Adrenal gland (tissue), 9 donors: ENCODE measurements at regions not wholly inside any gene's neighbourhood (a gene's known extent, or its start where the extent isn't known, plus 50 kb on each side); places are given as distances from the start of the nearest gene placed in this dataset.

ENCODE experiments used
- DNase-seq, 7 donors: peaks; one replicate each; pipeline ENCODE4 v3.0.0-alpha.2; 2019 to 2020
- H3K27ac ChIP-seq, 5 donors: fragments of 200-600 bp; sonication (generic) in 4 of 5; 1 replicate in 3 of 5; 2 replicates in 2 of 5; pipeline versions ENCODE4 v1.5.1 to v1.8.0; 2016 to 2020; ENCODE audit warnings: mild to moderate bottlenecking in 1 of 5
- H3K27me3 ChIP-seq: fragments of 200-600 bp; 2 replicates; pipeline ENCODE4 v1.8.0; 2021
- H3K36me3 ChIP-seq, 2 donors: fragments of 200-600 bp; replicated peaks in 1 of 2; 1 replicate in 1 of 2; 2 replicates in 1 of 2; pipeline versions ENCODE4 v1.5.1 to v1.8.0; 2018 to 2022
- H3K4me1 ChIP-seq, 2 donors: fragments of 200-600 bp; replicated peaks in 1 of 2; 1 replicate in 1 of 2; 2 replicates in 1 of 2; pipeline versions ENCODE4 v1.5.1 to v1.8.0; 2018 to 2021
- H3K4me3 ChIP-seq, 4 donors: fragments of 200-600 bp; sonication (generic) in 3 of 4; one replicate each; pipeline ENCODE4 v1.5.1; 2016 to 2018
- H3K9me3 ChIP-seq, 3 donors: fragments of 200-600 bp; sonication (generic) in 1 of 3; replicated peaks in 1 of 3; 1 replicate in 2 of 3; 2 replicates in 1 of 3; pipeline versions ENCODE4 v1.5.1 to v1.8.0; 2016 to 2021
- CTCF ChIP-seq, 6 experiments: fragments of 450-650 bp in 4 of 6; fragments of 200-600 bp in 2 of 6; sonication (generic) in 1 of 6; IDR thresholded peaks; 1 replicate in 5 of 6; 2 replicates in 1 of 6; pipeline versions ENCODE4 v1.5.1 to v1.8.0; 2016 to 2021; ENCODE audit warnings: antibody characterized with exemption in 6 of 6, mild to moderate bottlenecking in 2 of 6, moderate library complexity in 1 of 6
- POLR2A ChIP-seq, 2 donors: fragments of 450-650 bp; IDR thresholded peaks; one replicate each; pipeline ENCODE4 v1.6.1; 2017; ENCODE audit warnings: antibody characterized with exemption in 2 of 2, mild to moderate bottlenecking in 2 of 2, moderate library complexity in 1 of 2
- WGBS, 4 donors: extraction: QIAGEN DNeasy Blood & Tissue Kit in 2 of 4; methylation state at CpG; one replicate each; pipeline versions ENCODE4 v1.1.5 to v1.1.7; 2013 to 2017; 5-methylcytosine and 5-hydroxymethylcytosine counted together
- intact Hi-C, 2 donors: fragments of 100-400 bp; cut with DNase I; formaldehyde crosslinking; loops; one replicate each; pipeline versions ENCODE4 v1.14.1 to v1.15.0; 2022 to 2023
- donor health status: healthy with polysubstance abuse.
- donor health status: Bipolar disorder and iron deficiency.
- donor health status: DM: yes; HTN: yes; CAD: no.
- donor health status: DM: no; HTN: no; CAD: no.
- donor health status: DM: no; HTN: no; CAD: no.

GRCh38 chr20:48338717-48339116, 489.1 kb downstream of the PREX1 start:
- intact Hi-C loops: no loop called here
- TF ChIP-seq CTCF (IDR thresholded peaks at IDR 0.05) (no peak), POLR2A (IDR thresholded peaks at IDR 0.05) (no peak)
- Histone ChIP-seq H3K9me3 (no peaks in the 10 kb centered on the region), H3K4me3 (no peak overlapping the region), H3K27me3 (no peaks in the 10 kb centered on the region), H3K4me1 (peaks cover 0 to 5% of the 10 kb centered on the region in 2 donors), H3K36me3 (no peaks in the 10 kb centered on the region), H3K27ac (no peak overlapping the region)
- 69 to 78% (median 72%) methylated on average over 7 of the region's 7 CpGs for WGBS, 4 donors
- no peak for DNase-seq

GRCh38 chr20:48336597-48336996, 491.2 kb downstream of the PREX1 start:
- intact Hi-C loops: no loop called here
- H3K4me1 ChIP-seq: peaks cover 0 to 5% of the 10 kb centered on the region in 2 donors
- no peak overlapping the region for H3K27ac ChIP-seq
- TF ChIP-seq CTCF (IDR thresholded peaks at IDR 0.05): no peak
- TF ChIP-seq POLR2A (IDR thresholded peaks at IDR 0.05): no peak
- H3K27me3 ChIP-seq: no peaks in the 10 kb centered on the region
- WGBS, 4 donors: 85 to 92% (median 88%) methylated on average over 6 of the region's 6 CpGs
- no peak for DNase-seq
- H3K36me3 ChIP-seq: no peaks in the 10 kb centered on the region
- H3K9me3 ChIP-seq: no peaks in the 10 kb centered on the region
- H3K4me3 ChIP-seq: no peak overlapping the region

GRCh38 chr20:48335308-48336050, 492.3 kb downstream of the PREX1 start:
- TF ChIP-seq CTCF (IDR thresholded peaks at IDR 0.05): no peak
- no peak for TF ChIP-seq POLR2A (IDR thresholded peaks at IDR 0.05)
- Histone ChIP-seq H3K27me3 (no peaks in the 10 kb centered on the region), H3K36me3 (no peaks in the 10 kb centered on the region), H3K4me1 (peaks cover 0 to 5% of the 10 kb centered on the region in 2 donors), H3K27ac (no peak overlapping the region), H3K4me3 (no peak overlapping the region), H3K9me3 (no peaks in the 10 kb centered on the region)
- intact Hi-C loops: no loop called here
- no peak for DNase-seq
- 87 to 94% (median 91%) methylated on average over 3 of the region's 3 CpGs for WGBS, 4 donors

GRCh38 chr20:48333707-48334106, 494.1 kb downstream of the PREX1 start:
- no peak overlapping the region for H3K4me3 ChIP-seq
- H3K9me3 ChIP-seq: no peaks in the 10 kb centered on the region
- no peak for DNase-seq
- peaks cover 0 to 2% of the 10 kb centered on the region in 2 donors for H3K4me1 ChIP-seq
- no peaks in the 10 kb centered on the region for H3K36me3 ChIP-seq
- H3K27me3 ChIP-seq: no peaks in the 10 kb centered on the region
- no peak overlapping the region for H3K27ac ChIP-seq
- intact Hi-C loops: no loop called here
- WGBS, 4 donors: 86 to 96% (median 89%) methylated on average over 4 of the region's 4 CpGs
- TF ChIP-seq CTCF (IDR thresholded peaks at IDR 0.05) (no peak), POLR2A (IDR thresholded peaks at IDR 0.05) (no peak)
